IMR-90 (cell line): ENCODE measurements at regions not wholly inside any gene's neighbourhood (a gene's known extent, or its start where the extent isn't known, plus 50 kb on each side); places are given as distances from the start of the nearest gene placed in this dataset.
"Not testable (repeated sequence)": the region's sequence is repeated elsewhere in the genome, so short reads cannot be mapped to it uniquely, and the experiment has no call there.

ENCODE experiments used
- ATAC-seq: fragments of 200-7000 bp; cut with Tn5 transposase; 2 replicates; pipeline ENCODE4 v1.9.1; 2020; ENCODE audit warnings: low read depth, mild to moderate bottlenecking, moderate library complexity
- BruUV-seq: library from RNA; stranded (reverse); fragments of 400-500 nt; replicated peaks from 2 replicates; lab custom pipeline; 2021; lab: Mats Ljungman, UMichigan
- CTCF ChIA-PET: fragments of 300-600 bp; formaldehyde crosslinking; extraction: SDS; loops from one replicate; lab custom pipeline; 2021; ENCODE audit warnings: antibody characterized with exemption; lab: Yijun Ruan, JAX
- POLR2A ChIA-PET: fragments of 300-600 bp; sonication (Branson Sonifier 250); formaldehyde crosslinking; loops from one replicate; lab custom pipeline; 2022; ENCODE audit warnings: antibody characterized with exemption; ENCODE audit not compliant: unreplicated experiment; lab: Charles Lee
- DNase-seq: peaks from one replicate; pipeline ENCODE4 v3.0.0; 2013
- H2AFZ ChIP-seq: replicated peaks from 2 replicates; pipeline ENCODE3; 2013; ENCODE audit warnings: low read length, mild to moderate bottlenecking; ENCODE audit not compliant: poor library complexity
- H2AK5ac ChIP-seq: 2 replicates; pipeline ENCODE4 v1.6.1; 2013; ENCODE audit warnings: low read depth, low read length, inconsistent platforms
- H2AK9ac ChIP-seq: replicated peaks from 2 replicates; pipeline ENCODE3; 2013; ENCODE audit warnings: mild to moderate bottlenecking, low read depth, low read length, moderate library complexity; ENCODE audit not compliant: poor library complexity
- H2BK120ac ChIP-seq: 2 replicates; pipeline ENCODE4 v1.6.1; 2013; ENCODE audit warnings: low read depth, low read length, inconsistent platforms
- H2BK15ac ChIP-seq: 3 replicates; pipeline ENCODE4 v1.6.1; 2013; ENCODE audit warnings: low read depth, low read length, inconsistent platforms
- H2BK20ac ChIP-seq: 2 replicates; pipeline ENCODE4 v1.6.1; 2013; ENCODE audit warnings: low read depth, mild to moderate bottlenecking, inconsistent platforms, low read length, moderate library complexity
- H2BK5ac ChIP-seq: 2 replicates; pipeline ENCODE4 v1.6.1; 2013; ENCODE audit warnings: mild to moderate bottlenecking, low read depth, low read length, inconsistent platforms; ENCODE audit not compliant: poor library complexity, severe bottlenecking
- H3K14ac ChIP-seq: replicated peaks from 2 replicates; pipeline ENCODE4 v1.6.1; 2013; ENCODE audit warnings: low read depth, low read length, inconsistent platforms
- H3K18ac ChIP-seq: 2 replicates; pipeline ENCODE4 v1.6.1; 2013; ENCODE audit warnings: low read depth, low read length, control low read depth
- H3K23ac ChIP-seq: 2 replicates; pipeline ENCODE4 v1.6.1; 2013; ENCODE audit warnings: low read depth, low read length, inconsistent platforms
- H3K27ac ChIP-seq: 2 replicates; pipeline ENCODE4 v1.5.1; 2013; ENCODE audit warnings: mild to moderate bottlenecking, control low read depth, low read length; ENCODE audit not compliant: insufficient read depth
- H3K27me3 ChIP-seq: 2 replicates; pipeline ENCODE4 v1.6.1; 2013; ENCODE audit warnings: low read length; ENCODE audit not compliant: control insufficient read depth, insufficient read depth
- H3K36me3 ChIP-seq: 2 replicates; pipeline ENCODE4 v1.6.1; 2013; ENCODE audit warnings: low read length, mixed read lengths; ENCODE audit not compliant: control insufficient read depth, insufficient read depth
- H3K4ac ChIP-seq: 2 replicates; pipeline ENCODE4 v1.6.1; 2013; ENCODE audit warnings: low read depth, low read length, inconsistent platforms
- H3K4me1 ChIP-seq: 2 replicates; pipeline ENCODE4 v1.6.1; 2013; ENCODE audit warnings: low read length, mixed read lengths; ENCODE audit not compliant: control insufficient read depth, insufficient read depth
- H3K4me2 ChIP-seq: 2 replicates; pipeline ENCODE4 v1.6.1; 2013; ENCODE audit warnings: low read depth, mild to moderate bottlenecking, control low read depth, low read length, moderate library complexity
- H3K4me3 ChIP-seq: 2 replicates; pipeline ENCODE4 v1.5.1; 2013; ENCODE audit warnings: low read depth, mild to moderate bottlenecking, control low read depth, low read length, moderate library complexity; ENCODE audit not compliant: insufficient read depth
- H3K56ac ChIP-seq: 2 replicates; pipeline ENCODE4 v1.6.1; 2013; ENCODE audit warnings: low read length, inconsistent platforms; ENCODE audit not compliant: insufficient read depth; ENCODE audit errors: extremely low read depth
- H3K79me1 ChIP-seq, 2 experiments: 2 replicates each; pipeline ENCODE4 v1.6.1; 2013; ENCODE audit warnings: low read length in 2 of 2, inconsistent platforms in 1 of 2, low read depth in 1 of 2
- H3K9ac ChIP-seq: 2 replicates; pipeline ENCODE4 v1.6.1; 2013; ENCODE audit warnings: low read depth, low read length, control low read depth
- H3K9me1 ChIP-seq: 2 replicates; pipeline ENCODE4 v1.6.1; 2013; ENCODE audit warnings: low read length, inconsistent platforms; ENCODE audit not compliant: insufficient read depth
- H3K9me3 ChIP-seq: 2 replicates; pipeline ENCODE4 v1.6.1; 2013; ENCODE audit warnings: low read length; ENCODE audit not compliant: control insufficient read depth, insufficient read depth
- H4K20me1 ChIP-seq: 2 replicates; pipeline ENCODE4 v1.6.1; 2013; ENCODE audit warnings: low read length, inconsistent platforms; ENCODE audit not compliant: insufficient read depth
- H4K5ac ChIP-seq: 2 replicates; pipeline ENCODE4 v1.6.1; 2013; ENCODE audit warnings: mild to moderate bottlenecking, low read depth, low read length, control low read depth
- H4K8ac ChIP-seq, 2 experiments: 2 replicates each; pipeline ENCODE4 v1.6.1; 2013; ENCODE audit warnings: low read depth in 2 of 2, low read length in 2 of 2, control low read depth in 1 of 2, inconsistent platforms in 1 of 2
- H4K91ac ChIP-seq: 2 replicates; pipeline ENCODE4 v1.6.1; 2013; ENCODE audit warnings: low read depth, low read length, inconsistent platforms; ENCODE audit not compliant: insufficient read depth
- WGBS, 2 experiments: methylation state at CpG; one replicate each; pipeline versions ENCODE4 v1.1.5 to v1.1.7; 2013; ENCODE audit warnings: missing lambda C conversion rate in 2 of 2; ENCODE audit not compliant: insufficient read length in 1 of 2; ENCODE audit errors: extremely low coverage in 2 of 2; 5-methylcytosine and 5-hydroxymethylcytosine counted together
- dilution Hi-C: fragments of 300-500 bp; cut with HindIII; formaldehyde crosslinking; loops from one replicate; pipeline ENCODE4 v1.14.3; 2018; ENCODE audit warnings: low sequenced_read_pairs; ENCODE audit not compliant: unreplicated experiment
- in situ Hi-C: fragments of 300-500 bp; cut with MboI; formaldehyde crosslinking; loops from 3 replicates; pipeline ENCODE4 v1.14.3; 2019; ENCODE audit warnings: low sequenced_read_pairs, inconsistent platforms, mixed read lengths
- intact Hi-C: fragments of 100-400 bp; cut with micrococcal nuclease; formaldehyde crosslinking; loops from 2 replicates; pipeline ENCODE4 v1.10.0; 2022

DNA sequence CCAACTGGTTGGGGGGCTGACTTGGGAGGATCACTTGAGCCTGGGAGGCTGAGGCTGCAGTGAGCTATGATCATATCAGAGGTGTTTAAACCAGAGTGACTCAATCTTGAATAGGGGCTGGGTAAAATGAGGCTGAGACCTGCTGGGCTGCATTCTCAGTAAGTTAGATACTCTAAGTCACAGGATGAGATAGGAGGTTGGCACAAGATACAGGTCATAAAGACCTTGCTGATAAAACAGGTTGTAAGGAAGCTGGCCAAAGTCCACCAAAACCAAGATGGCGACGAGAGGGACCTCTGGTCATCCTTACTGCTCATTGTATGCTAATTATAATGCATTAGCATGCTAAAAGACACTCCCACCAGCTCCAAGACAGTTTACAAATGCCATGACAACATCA is 71.1 kb upstream of the BNIP2 start:
- H2BK5ac ChIP-seq, dilution Hi-C loops, ATAC-seq, H4K20me1 ChIP-seq, H3K36me3 ChIP-seq, DNase-seq, H3K4me2 ChIP-seq, H3K18ac ChIP-seq, H3K56ac ChIP-seq, intact Hi-C loops, H3K9ac ChIP-seq, H2BK15ac ChIP-seq, H4K8ac ChIP-seq, H3K79me1 ChIP-seq, H2BK20ac ChIP-seq, H3K23ac ChIP-seq, in situ Hi-C loops, CTCF ChIA-PET, H4K91ac ChIP-seq, H3K27ac ChIP-seq, H3K4me3 ChIP-seq, H3K9me3 ChIP-seq, H3K4ac ChIP-seq, H3K4me1 ChIP-seq, H4K5ac ChIP-seq, H2BK120ac ChIP-seq, H2AK9ac ChIP-seq, H2AK5ac ChIP-seq, H3K14ac ChIP-seq, H3K9me1 ChIP-seq, H3K27me3 ChIP-seq, H2AFZ ChIP-seq, POLR2A ChIA-PET, BruUV-seq: not testable (repeated sequence)
- no CpG with 5 or more reads among the region's 2 CpGs for WGBS, 2 experiments
